ENCODE measurements at regions not wholly inside any gene's neighbourhood (a gene's known extent, or its start where the extent isn't known, plus 50 kb on each side); places are given as distances from the start of the nearest gene placed in this dataset.

DNA sequence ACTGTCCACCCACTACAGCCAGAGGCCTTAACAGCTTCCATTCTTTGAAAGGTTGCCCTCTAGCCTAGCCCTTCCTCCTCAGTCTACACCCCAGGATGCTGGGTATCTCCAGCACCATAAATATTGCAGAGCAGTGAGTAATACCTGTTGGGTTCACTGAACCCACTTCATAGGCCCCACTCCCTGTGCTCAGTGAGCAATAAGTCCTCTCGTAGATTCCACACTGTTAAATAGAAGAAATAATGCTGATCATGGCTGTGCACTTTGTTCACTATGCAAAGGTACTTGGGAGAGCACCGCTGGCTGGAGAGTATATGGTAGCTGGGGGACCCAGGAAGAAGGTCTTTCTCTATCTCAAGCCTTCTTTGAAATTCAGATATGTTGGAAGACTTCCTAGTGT, 87.3 kb downstream of the RSPH3 start:
- TF ChIP-seq, protein P1, sequence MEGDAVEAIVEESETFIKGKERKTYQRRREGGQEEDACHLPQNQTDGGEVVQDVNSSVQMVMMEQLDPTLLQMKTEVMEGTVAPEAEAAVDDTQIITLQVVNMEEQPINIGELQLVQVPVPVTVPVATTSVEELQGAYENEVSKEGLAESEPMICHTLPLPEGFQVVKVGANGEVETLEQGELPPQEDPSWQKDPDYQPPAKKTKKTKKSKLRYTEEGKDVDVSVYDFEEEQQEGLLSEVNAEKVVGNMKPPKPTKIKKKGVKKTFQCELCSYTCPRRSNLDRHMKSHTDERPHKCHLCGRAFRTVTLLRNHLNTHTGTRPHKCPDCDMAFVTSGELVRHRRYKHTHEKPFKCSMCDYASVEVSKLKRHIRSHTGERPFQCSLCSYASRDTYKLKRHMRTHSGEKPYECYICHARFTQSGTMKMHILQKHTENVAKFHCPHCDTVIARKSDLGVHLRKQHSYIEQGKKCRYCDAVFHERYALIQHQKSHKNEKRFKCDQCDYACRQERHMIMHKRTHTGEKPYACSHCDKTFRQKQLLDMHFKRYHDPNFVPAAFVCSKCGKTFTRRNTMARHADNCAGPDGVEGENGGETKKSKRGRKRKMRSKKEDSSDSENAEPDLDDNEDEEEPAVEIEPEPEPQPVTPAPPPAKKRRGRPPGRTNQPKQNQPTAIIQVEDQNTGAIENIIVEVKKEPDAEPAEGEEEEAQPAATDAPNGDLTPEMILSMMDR (conservative IDR thresholded peaks at IDR 0.05; ENCODE audit: low read depth, low read length), result no peak
- TF ChIP-seq, protein P2, sequence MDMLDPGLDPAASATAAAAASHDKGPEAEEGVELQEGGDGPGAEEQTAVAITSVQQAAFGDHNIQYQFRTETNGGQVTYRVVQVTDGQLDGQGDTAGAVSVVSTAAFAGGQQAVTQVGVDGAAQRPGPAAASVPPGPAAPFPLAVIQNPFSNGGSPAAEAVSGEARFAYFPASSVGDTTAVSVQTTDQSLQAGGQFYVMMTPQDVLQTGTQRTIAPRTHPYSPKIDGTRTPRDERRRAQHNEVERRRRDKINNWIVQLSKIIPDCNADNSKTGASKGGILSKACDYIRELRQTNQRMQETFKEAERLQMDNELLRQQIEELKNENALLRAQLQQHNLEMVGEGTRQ (IDR thresholded peaks at IDR 0.05; ENCODE audit: low read depth, low read length), result no peak
- no peak for TF ChIP-seq POLR2A (IDR thresholded peaks at IDR 0.05; ENCODE audit: low read depth, low read length)
- TF ChIP-seq NFE2L2 (IDR thresholded peaks at IDR 0.05; ENCODE audit: low read depth, low read length), result no peak
